GM21528 (cell line): ENCODE measurements at regions not wholly inside any gene's neighbourhood (a gene's known extent, or its start where the extent isn't known, plus 50 kb on each side); places are given as distances from the start of the nearest gene placed in this dataset.
"Not testable (repeated sequence)": the region's sequence is repeated elsewhere in the genome, so short reads cannot be mapped to it uniquely, and the experiment has no call there.

Experiments
- ATAC-seq: cut with Tn5 transposase; IDR thresholded peaks from one replicate; pipeline ENCODE4 v1.9.1; 2021; ENCODE audit warnings: mild to moderate bottlenecking, moderate library complexity; ENCODE audit not compliant: unreplicated experiment, low FRiP score

- not testable (repeated sequence) for ATAC-seq
These were observed 610.8 kb downstream of the XPNPEP1 start for GRCh38 chr10:109312555-109312954.

GRCh38 chr10:109308971-109309370, 614.3 kb downstream of the XPNPEP1 start:
- no peak for ATAC-seq

DNA sequence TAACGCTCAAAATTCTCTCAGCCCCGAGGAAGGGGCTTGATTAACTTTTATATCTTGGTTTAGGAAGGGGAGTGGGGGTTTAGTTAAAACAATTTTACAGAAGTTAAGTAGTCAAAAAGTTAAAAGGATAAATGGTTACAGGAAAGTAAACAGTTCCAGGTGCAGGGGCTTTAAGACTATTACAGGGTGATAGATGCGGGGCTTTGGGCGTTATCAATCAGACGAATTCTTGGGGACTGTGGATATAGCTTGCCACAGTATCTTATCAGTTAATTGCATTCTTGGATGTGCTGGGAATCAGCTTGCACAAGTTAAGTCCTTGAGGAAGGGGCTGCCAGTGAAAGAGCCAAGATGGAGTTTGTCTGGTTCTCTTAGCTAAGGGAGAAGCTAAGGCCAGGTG, 616.2 kb downstream of the XPNPEP1 start:
- ATAC-seq = not testable (repeated sequence)

DNA sequence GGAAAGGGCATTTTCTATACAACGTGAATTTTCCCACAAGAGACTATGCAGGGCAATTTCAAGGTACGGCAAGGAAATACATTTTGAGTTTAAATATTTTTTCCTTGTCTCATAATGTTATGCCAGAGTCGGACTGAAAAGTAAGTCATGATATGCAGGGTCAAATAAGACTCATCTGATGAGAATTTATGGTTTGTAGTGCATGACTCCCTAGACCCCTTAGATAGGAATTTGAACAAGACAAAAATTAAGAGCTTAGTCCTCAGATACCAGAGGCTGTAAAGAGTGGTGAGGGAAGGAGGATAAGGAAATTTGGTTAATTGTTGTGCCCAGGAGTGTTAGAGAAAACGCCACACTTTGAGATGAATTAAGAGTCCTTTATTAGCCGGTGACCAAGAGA, 616.6 kb downstream of the XPNPEP1 start:
- no peak for ATAC-seq

DNA sequence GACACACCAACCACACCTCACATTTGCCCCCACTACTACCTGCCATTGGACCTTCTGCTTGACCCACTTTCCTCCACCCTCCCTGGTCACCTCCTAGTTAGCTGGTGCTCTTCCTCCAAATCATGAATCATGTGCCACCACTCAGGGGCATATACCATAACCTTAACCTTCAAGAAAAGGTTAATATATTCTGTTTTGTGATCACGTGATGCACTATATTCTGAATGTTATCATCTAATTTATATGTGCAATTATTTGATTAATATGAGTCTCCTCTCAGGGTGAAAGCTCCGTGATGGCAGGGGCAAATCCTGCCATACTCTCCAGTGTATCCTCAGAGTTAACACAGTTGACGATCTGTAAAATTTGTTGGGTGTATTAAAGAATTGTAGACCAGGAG, 635.5 kb downstream of the XPNPEP1 start:
- ATAC-seq = no peak

DNA sequence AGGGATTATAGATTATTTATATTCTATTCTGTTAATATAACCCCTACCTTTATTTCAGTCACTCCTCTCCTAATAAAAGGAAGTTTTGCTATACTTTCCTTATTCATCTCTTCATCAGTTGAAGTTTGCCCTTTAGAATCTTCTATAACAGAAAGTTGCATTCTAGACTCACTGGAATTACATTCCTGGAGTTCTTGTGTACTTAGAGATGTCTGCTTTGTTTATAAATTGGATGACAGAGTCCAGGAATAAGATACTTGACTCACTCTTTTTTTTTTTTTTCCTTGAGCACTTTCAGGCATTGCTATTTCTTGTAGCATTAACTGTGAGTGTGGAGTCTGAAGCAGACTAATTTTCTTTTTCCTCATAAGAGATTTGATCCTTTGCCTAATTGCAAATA, 640.8 kb downstream of the XPNPEP1 start:
- ATAC-seq = no peak

- no peak for ATAC-seq
These were observed 642.0 kb downstream of the XPNPEP1 start for GRCh38 chr10:109281347-109281746.

DNA sequence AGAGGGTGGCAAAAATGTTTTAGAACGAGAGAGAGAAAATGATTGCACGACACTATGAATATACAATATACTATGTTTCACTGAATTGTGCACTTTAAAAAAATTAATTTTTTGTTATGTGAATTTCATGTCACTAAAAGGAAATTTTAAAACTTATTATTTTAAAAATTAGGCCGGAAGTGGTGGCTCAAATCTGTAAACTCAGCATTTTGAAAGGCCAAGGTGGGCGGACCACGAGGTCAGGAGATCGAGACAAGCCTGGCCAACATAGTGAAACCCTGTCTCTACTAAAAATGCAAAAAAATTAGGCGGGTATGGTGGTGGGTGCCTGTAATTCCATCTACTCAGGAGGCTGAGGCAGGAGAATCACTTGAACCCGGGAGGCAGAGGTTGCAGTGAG, 642.5 kb downstream of the XPNPEP1 start:
- ATAC-seq = no peak

DNA sequence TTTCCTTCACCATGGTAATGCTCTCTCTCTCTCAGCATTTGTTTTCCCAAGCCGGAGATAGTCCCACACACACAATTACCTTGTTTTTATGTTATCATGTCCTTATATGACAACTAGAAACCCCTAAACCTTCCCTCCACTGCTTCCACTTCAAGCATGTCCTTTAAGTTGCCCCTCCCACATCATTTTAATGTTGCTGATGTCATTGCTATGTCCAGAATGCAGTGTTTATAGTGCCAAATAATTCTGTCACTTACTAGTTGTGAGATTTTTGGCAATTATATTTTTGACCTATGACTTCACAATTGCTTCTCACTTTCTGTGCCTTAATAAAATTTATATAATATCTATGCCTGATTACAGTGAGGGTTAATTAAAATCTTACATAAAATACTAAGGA, 645.9 kb downstream of the XPNPEP1 start:
- ATAC-seq = no peak

DNA sequence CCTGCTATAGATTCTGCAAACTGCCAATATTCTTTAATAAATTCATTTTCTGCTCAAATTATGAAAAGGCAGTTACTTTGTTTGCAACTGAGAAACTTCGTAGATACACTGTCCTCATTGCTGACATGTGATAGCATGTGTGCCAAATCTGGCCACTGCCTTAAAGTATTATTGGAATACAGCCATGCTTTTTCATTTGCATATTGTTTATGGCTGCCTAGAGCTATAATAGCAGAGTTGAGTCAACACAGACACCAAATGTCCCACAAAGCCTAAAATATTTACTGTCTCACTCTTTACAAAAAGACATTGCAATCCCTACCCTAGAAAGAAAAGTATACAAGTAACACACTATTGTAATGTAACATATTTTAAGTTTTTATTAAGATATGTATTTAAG, 647.4 kb downstream of the XPNPEP1 start:
- ATAC-seq = no peak

DNA sequence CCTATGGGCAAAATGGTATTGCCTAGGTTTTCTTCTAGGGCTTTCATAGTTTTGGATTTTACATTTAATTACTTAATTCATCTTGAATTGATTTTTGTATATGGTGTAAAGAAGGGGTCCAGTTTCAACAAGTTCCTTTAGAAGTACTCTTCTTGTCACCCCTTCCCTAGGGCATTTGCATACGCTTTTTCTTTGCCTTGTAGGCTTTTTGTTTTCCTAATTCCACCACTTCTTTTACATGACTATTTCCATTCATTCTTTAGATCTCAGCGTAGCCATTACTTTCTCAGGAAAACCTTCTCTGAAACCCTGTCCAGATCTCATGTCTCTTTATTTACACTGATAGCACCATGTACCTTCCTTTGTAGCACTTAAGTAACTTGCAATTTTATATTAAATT, 648.6 kb downstream of the XPNPEP1 start:
- no peak for ATAC-seq

DNA sequence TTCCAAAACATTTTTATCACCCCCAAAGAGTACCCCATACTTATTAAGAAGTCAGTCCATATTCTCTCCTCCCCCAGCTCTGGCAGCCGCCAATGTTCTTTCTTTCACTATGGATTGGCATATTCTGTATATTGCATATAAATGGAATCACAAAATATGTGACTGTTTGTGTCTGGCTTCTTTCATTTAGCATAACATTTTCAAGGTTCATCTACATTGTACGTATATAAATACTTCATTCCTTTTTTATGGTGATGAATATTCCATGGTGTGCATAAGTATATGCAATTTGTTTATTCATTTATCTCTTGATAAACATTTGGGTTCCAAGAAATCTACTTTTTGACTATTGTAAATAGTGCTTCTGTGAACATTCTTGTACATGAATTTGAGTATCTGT, 653.1 kb downstream of the XPNPEP1 start:
- ATAC-seq = no peak

GRCh38 chr10:109264004-109264403, 659.3 kb downstream of the XPNPEP1 start:
- ATAC-seq = no peak

- ATAC-seq = no peak
These were observed 662.1 kb downstream of the XPNPEP1 start for GRCh38 chr10:109261231-109261630.

GRCh38 chr10:109259293-109259692, 664.0 kb downstream of the XPNPEP1 start:
- no peak for ATAC-seq

- no peak for ATAC-seq
These were observed 670.0 kb downstream of the XPNPEP1 start for GRCh38 chr10:109253306-109253705.

DNA sequence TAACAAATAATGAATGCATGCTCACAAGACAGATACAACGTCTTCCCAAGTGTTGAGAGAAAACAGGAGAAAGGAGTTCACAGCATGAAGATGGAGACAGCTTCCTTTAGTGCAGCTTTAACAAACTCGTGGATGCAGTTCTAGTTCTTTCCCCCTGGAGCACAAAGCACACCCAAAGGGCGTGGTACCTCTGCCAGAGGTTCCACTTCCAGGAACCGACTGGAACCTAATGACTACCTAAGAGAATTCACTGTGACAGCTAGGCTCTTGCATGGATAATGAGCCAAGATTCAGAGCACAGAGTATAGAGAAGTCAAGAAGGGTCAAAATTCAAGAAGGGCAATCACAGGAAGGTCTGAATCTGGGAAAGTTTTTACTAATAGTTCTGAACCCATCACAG, 673.2 kb downstream of the XPNPEP1 start:
- no peak for ATAC-seq

DNA sequence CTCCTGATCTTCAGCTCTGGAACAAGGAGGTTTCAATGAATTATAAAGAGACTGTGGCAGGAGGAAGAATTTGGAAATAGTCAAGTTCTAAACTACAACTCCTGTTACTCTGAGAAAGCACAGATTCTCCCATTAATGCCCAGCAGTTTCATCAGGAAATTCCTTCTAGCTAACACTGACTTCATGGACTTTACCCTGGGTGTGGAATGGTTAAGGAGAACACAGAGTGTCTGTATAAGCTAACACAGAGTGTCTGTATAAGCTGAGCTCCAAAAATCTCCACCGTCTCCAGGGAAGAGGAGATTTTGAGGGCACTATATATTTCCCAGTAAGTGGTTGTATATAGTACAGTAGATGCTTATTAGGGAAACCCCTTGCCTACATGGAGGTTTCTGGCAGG, 675.5 kb downstream of the XPNPEP1 start:
- ATAC-seq = no peak

DNA sequence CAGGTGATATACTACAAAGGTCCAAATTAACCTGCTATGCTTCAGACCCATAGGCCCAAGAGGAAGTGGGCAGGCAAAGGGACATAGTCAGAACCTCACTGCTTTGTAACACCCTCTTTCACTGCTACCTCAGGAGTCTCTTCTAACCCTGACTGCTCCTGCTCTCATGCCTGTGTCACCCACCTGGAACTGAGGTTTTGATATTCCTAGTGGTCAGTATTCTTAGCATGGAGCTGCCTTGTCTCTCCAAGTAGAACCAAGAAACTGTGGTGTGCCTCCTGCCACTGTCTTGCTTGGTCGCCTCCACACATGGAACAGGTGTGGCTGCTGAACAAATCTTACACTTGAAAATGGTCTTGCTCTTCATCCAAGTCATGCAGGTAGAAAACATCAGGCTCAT, 677.5 kb downstream of the XPNPEP1 start:
- ATAC-seq = no peak

- no peak for ATAC-seq
These were observed 683.9 kb downstream of the XPNPEP1 start for GRCh38 chr10:109239371-109239770.

DNA sequence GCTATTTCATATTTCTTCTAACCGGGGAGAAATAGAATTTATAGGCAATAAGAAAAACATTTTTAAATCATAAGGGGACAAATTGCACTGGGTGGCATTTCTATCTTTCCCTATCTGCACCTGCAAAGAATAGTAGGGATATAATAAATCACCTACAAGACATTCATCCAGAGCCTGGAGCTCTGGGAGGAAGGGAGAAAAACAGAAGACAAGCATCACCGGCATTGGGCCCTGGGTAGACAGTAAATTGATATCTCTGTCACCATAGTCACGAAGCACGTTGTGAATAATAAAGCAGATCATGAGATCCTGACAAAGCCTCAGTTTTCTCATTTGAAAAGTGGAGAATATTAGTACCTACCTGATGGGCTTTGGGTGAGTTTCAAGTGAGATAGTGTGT, 685.6 kb downstream of the XPNPEP1 start:
- ATAC-seq = no peak

- no peak for ATAC-seq
These were observed 686.3 kb downstream of the XPNPEP1 start for GRCh38 chr10:109237050-109237449.

GRCh38 chr10:109223533-109223932, 699.8 kb downstream of the XPNPEP1 start:
- not testable (repeated sequence) for ATAC-seq
